HUES6 (cell line): ENCODE measurements at regions not wholly inside any gene's neighbourhood (a gene's known extent, or its start where the extent isn't known, plus 50 kb on each side); places are given as distances from the start of the nearest gene placed in this dataset.
"Not testable (repeated sequence)": the region's sequence is repeated elsewhere in the genome, so short reads cannot be mapped to it uniquely, and the experiment has no call there.

Experiments
- H3K27ac ChIP-seq: 2 replicates; pipeline ENCODE4 v1.7.0; 2013; ENCODE audit warnings: low read depth, mild to moderate bottlenecking, low read length, inconsistent platforms
- H3K27me3 ChIP-seq: 2 replicates; pipeline ENCODE4 v1.6.1; 2013; ENCODE audit warnings: low read length; ENCODE audit not compliant: control insufficient read depth, insufficient read depth
- H3K36me3 ChIP-seq: 2 replicates; pipeline ENCODE4 v1.6.1; 2013; ENCODE audit warnings: low read length; ENCODE audit not compliant: control insufficient read depth, insufficient read depth
- H3K4me1 ChIP-seq: 2 replicates; pipeline ENCODE4 v1.6.1; 2013; ENCODE audit warnings: low read length; ENCODE audit not compliant: control insufficient read depth, insufficient read depth
- H3K4me3 ChIP-seq: 2 replicates; pipeline ENCODE4 v1.5.1; 2013; ENCODE audit warnings: low read depth, low read length
- H3K9ac ChIP-seq: one replicate; pipeline ENCODE4 v1.6.1; 2013; ENCODE audit warnings: mild to moderate bottlenecking, low read length
- H3K9me3 ChIP-seq: 2 replicates; pipeline ENCODE4 v1.6.1; 2013; ENCODE audit warnings: low read depth, low read length; ENCODE audit not compliant: control insufficient read depth, insufficient read depth

- Histone ChIP-seq H3K27me3 (no peaks in the 10 kb centered on the region), H3K9me3 (no peaks in the 10 kb centered on the region), H3K36me3 (no peaks in the 10 kb centered on the region)
Observed at GRCh38 chr5:89826938-89827337, 582.6 kb downstream of the CETN3 start.

DNA sequence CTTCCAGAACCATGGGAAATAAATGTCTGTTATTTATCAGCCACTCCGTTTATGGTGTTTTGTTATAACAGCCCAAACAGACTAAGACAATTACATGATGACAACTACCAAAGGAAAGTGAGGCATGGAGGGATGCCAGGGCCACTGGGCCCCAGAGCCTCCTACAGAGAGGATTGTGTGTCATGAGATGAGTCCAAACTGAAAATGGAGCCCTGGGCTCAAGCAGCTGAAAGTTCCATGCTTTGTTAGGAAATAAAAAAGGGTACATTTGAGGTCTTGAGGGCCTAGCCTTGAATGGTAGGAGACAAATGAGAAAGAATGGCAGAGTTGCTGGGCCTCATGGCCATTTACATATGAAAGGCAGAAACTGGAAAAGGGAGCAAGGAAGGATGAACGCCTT is 586.5 kb downstream of the CETN3 start:
- Histone ChIP-seq H3K27ac (no peak overlapping the region), H3K9ac (no peak overlapping the region), H3K4me1 (peaks cover 5% of the 10 kb centered on the region; the same call in 1 of the 2 replicates), H3K36me3 (no peaks in the 10 kb centered on the region), H3K9me3 (no peaks in the 10 kb centered on the region), H3K27me3 (no peaks in the 10 kb centered on the region), H3K4me3 (no peak overlapping the region)

More at GRCh38 chr5:89826938-89827337, 582.6 kb downstream of the CETN3 start:
- no peak overlapping the region for H3K27ac ChIP-seq
- H3K4me1 ChIP-seq: peaks cover 5% of the 10 kb centered on the region; the same call in 1 of the 2 replicates
- no peak overlapping the region for H3K4me3 ChIP-seq
- H3K9ac ChIP-seq: no peak overlapping the region

DNA sequence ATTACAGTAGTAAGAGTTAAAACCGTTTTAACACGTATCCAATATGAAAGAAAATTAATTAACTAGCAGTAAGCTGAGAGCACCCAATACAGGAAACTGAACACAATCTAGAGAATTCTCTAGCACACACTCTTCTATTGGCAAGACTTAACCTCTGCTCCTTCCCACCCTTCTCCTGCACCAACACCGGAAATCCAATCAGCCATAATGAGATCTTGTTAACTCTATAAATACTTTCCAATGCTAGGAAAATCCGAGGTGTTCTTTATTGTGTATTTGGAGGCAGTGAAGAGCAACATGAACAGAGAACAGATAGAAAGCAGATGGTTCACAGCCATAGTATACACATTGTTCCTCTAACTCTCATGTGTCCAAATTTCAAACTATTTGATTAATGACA is 591.7 kb downstream of the CETN3 start:
- Histone ChIP-seq H3K4me3 (no peak overlapping the region), H3K4me1 (peaks cover under 1% of the 10 kb centered on the region; the same call in 1 of the 2 replicates), H3K27ac (no peak overlapping the region), H3K27me3 (no peaks in the 10 kb centered on the region), H3K9ac (no peak overlapping the region), H3K9me3 (no peaks in the 10 kb centered on the region), H3K36me3 (no peaks in the 10 kb centered on the region)

- Histone ChIP-seq H3K27ac (no peak overlapping the region), H3K9me3 (no peaks in the 10 kb centered on the region)
Observed at GRCh38 chr5:89816038-89816437, 593.5 kb downstream of the CETN3 start.

GRCh38 chr5:89800735-89801134 is 608.8 kb downstream of the CETN3 start:
- H3K4me1 ChIP-seq, H3K9ac ChIP-seq, H3K9me3 ChIP-seq, H3K36me3 ChIP-seq, H3K4me3 ChIP-seq, H3K27ac ChIP-seq, H3K27me3 ChIP-seq: not testable (repeated sequence)

More at GRCh38 chr5:89816038-89816437, 593.5 kb downstream of the CETN3 start:
- Histone ChIP-seq H3K4me3 (no peak overlapping the region), H3K36me3 (no peaks in the 10 kb centered on the region), H3K9ac (no peak overlapping the region), H3K4me1 (no peaks in the 10 kb centered on the region), H3K27me3 (no peaks in the 10 kb centered on the region)

DNA sequence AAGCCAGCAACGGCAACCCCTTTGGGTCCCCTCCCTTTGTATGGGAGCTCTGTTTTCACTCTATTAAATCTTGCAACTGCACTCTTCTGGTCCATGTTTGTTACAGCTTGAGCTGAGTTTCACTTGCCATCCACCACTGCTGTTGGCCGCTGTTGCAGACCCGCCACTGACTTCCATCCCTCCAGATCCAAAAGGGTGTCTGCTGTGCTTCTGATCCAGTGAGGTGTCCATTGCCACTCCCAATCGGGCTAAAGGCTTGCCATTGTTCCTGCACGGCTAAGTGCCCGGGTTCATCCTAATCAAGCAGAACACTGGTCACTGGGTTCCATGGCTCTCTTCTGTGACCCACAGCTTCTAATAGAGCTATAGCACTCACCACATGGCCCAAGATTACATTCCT is 615.1 kb downstream of the CETN3 start:
- peaks cover 11% of the 10 kb centered on the region for H3K9me3 ChIP-seq
- not testable (repeated sequence) for H3K27ac ChIP-seq, H3K36me3 ChIP-seq, H3K4me1 ChIP-seq, H3K4me3 ChIP-seq, H3K27me3 ChIP-seq, H3K9ac ChIP-seq

DNA sequence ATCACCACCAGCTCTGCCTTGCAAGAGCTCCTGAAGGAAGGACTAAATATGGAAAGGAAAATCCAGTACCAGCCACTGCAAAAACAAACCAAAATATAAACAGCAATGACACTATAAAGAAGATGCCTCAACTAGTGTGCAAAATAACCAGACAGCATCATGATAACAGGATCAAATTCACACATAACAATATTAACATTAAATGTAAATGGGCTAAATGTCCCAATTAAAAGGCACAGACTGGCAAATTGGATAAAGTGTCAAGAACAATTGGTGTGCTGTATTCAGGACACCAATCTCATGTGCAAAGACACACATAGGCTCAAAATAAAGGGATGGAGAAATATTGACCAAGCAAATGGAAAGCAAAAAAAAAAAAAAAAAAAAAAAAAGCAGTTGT is 629.8 kb downstream of the CETN3 start:
- not testable (repeated sequence) for H3K9ac ChIP-seq, H3K27ac ChIP-seq, H3K27me3 ChIP-seq, H3K4me3 ChIP-seq, H3K36me3 ChIP-seq, H3K4me1 ChIP-seq
- peaks cover 19% of the 10 kb centered on the region; the same call in 1 of the 2 replicates for H3K9me3 ChIP-seq

DNA sequence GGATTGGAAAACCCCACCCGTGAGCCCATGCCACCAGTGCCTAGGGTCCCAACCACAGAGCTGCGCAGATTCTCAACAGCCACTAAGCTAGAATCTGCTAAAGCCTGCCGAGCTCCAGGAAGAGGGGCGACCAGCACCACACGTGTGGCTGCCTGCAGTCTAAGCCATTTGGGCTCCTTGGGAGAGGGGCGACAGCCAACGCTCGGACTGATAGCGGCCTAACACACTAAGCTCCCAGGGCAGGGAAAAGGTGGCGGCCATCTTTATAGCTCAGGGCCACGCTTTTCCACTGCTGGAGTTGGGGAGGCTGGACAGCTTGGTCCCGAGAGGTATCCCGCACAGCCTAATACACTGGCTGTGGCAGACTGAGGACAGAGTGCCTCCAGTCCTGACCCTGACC is 631.8 kb downstream of the CETN3 start:
- no peak overlapping the region for H3K4me3 ChIP-seq
- H3K27me3 ChIP-seq: no peaks in the 10 kb centered on the region
- H3K9me3 ChIP-seq: peaks cover 19% of the 10 kb centered on the region; the same call in 1 of the 2 replicates
- H3K27ac ChIP-seq: no peak overlapping the region
- H3K4me1 ChIP-seq: no peaks in the 10 kb centered on the region
- H3K9ac ChIP-seq: no peak overlapping the region
- no peaks in the 10 kb centered on the region for H3K36me3 ChIP-seq

DNA sequence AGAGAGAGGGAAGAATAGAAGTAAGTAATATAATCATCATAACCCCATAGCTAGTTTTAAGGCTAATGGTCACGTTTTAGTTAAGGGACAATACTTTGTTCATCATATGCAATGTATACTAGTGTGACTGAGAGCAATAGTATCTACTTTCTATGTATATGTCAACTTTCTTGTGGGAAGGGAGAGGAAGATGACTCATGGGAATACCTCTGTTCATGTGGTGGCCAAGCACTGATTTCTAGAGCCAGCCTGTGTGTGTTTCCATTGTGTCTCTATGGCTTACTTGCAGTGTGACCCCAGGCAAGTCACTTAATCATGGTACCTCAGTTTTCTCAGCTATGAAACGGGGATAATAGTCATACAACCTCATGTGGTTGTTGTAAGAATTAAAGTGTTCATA is 639.6 kb downstream of the CETN3 start:
- Histone ChIP-seq H3K4me3 (no peak overlapping the region), H3K36me3 (no peaks in the 10 kb centered on the region), H3K27ac (no peak overlapping the region), H3K9me3 (no peaks in the 10 kb centered on the region), H3K27me3 (no peaks in the 10 kb centered on the region), H3K4me1 (no peaks in the 10 kb centered on the region), H3K9ac (no peak overlapping the region)

DNA sequence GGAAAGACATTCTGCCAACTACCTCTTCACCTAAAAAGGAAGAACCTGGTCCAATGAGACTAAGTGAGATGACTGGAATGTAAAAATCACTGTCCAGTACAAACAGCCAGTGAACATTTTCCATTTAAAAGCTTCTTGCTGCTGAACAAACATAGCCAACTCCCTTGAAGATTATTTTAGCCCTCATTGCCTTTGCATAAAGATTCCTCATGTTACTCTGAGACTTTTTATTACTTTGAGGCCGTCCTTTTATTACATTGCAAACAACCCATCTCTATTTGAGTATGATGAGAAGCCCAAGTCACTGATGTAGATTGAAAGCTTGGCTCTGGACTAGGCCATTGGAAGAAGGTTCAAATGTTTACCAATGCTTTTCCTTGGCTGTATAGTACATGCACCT is 649.8 kb downstream of the CETN3 start:
- Histone ChIP-seq H3K27ac (no peak overlapping the region), H3K27me3 (no peaks in the 10 kb centered on the region), H3K9ac (no peak overlapping the region), H3K9me3 (no peaks in the 10 kb centered on the region), H3K4me3 (no peak overlapping the region), H3K36me3 (no peaks in the 10 kb centered on the region), H3K4me1 (no peaks in the 10 kb centered on the region)

DNA sequence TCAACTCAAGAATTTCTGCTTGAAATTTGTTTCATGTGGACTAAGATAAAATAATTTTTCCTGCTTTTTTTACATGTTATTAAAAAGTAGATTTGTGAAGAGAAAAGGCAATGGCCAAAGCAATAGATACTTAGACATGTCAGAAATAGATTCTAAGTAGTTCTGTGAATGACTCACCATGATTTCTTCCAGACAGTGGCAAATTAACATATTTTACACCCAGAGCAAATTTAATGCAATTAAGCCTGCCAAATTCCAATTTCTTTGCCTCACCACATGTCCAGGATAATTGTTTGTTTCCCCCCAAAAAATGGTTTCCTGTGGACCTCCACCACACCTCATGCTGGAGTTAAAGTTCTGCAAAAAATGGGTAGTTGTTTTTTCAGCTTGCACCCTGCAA is 651.4 kb downstream of the CETN3 start:
- no peaks in the 10 kb centered on the region for H3K27me3 ChIP-seq
- no peaks in the 10 kb centered on the region for H3K9me3 ChIP-seq
- H3K27ac ChIP-seq: no peak overlapping the region
- no peak overlapping the region for H3K4me3 ChIP-seq
- H3K9ac ChIP-seq: no peak overlapping the region
- H3K4me1 ChIP-seq: no peaks in the 10 kb centered on the region
- no peaks in the 10 kb centered on the region for H3K36me3 ChIP-seq

- Histone ChIP-seq H3K9me3 (no peaks in the 10 kb centered on the region), H3K9ac (no peak overlapping the region), H3K36me3 (no peaks in the 10 kb centered on the region), H3K4me1 (no peaks in the 10 kb centered on the region), H3K27ac (no peak overlapping the region), H3K27me3 (no peaks in the 10 kb centered on the region), H3K4me3 (no peak overlapping the region)
Observed at GRCh38 chr5:89756955-89757354, 652.6 kb downstream of the CETN3 start.
